Fibroblast of peridontal ligament (primary cell): ENCODE measurements at regions not wholly inside any gene's neighbourhood (a gene's known extent, or its start where the extent isn't known, plus 50 kb on each side); places are given as distances from the start of the nearest gene placed in this dataset.

Source experiments
- DNase-seq: peaks from one replicate; pipeline ENCODE4 v3.0.0-alpha.2; 2010; ENCODE audit errors: extremely low read depth

DNA sequence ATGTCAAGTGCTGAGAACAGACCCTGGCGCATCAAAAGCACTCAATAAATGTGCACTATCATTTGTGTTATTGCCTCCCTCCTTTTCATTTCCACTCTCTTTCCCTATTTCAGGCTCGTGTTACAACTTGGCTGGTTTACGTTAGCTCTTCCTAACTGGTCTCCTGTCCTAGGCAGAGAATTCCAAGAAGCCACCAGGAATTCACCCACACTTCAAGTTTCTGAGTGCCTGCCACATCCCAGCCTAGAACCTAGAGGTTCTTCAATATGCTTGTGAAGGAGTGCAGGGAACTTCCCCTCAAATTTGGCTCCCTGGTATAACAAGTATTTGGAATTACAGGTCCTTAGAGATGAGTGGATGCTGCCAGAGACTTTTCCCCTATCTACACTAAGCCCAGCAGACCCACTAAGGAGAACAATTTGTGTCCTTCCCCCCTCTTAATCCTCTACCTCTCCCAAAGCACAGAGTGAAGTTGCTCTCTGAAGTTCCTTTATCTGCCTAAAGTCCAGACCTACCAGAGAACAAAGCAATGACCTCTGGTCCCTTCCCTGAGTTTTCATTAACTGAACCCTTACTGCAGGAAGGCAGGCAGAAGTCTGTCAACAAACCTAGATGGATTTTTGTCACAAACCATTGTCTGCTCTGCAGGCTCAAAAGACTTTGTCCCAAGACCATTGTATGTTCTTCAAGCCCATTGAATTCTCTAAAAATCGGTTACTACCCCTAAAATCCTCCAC lies 201.6 kb upstream of the JARID2 start:
- no peak for DNase-seq

DNA sequence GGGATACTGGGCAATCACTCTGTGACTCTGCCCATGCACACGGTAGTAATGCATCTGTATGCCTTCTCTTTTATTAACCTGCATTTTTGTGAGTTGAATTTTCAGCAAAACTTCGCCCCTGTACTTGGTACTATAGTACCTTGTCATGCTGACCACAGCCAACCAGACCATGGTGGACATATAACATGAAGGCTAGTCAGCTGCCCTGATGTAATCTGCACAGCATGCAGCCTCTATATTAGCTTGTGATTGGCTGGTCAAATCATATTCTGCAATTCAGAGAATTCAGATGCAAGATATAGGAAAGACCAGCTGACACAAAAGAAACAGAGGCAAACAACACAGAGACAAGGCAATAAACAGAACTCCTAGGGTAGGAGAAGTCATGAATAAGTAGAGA lies 200.9 kb upstream of the JARID2 start:
- DNase-seq: no peak

DNA sequence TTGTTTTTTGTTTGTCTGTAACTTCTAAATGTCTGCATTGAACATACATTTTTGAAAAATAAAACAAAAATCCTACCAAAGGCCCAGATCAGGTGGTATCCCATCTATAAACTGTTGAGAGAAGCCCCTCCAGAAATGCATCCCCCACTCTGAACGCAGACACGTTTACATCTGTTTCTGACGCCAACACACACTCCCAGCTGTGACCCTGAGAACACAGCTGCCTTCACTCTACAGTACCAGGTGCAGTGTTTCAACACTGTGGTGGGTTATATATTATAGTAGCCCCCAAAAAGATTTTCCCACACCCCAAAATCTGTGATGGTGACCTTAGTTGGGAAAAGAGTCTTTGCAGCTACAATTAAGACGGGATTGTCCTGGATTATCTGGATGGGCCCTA lies 199.1 kb upstream of the JARID2 start:
- no peak for DNase-seq

DNA sequence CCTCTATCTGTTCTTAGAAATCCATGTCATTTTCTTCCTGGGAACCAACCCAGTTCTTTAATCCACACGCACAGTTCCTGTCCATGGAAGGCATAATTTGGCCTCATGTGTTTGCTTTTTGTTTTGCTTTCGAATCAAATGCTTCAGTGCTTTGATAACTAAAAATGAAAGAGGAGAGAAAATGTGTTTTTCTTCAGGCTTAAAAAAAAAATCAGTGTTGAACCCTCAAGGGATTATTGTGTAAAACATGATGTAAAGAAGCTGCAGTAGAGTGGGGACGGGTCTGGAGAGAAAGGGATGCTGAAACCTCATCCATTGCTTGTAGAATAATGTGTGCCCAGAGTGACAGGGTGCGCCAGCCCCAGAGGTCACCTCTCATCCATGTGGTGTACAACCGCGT lies 197.5 kb upstream of the JARID2 start:
- DNase-seq: peak; percentile 18

DNA sequence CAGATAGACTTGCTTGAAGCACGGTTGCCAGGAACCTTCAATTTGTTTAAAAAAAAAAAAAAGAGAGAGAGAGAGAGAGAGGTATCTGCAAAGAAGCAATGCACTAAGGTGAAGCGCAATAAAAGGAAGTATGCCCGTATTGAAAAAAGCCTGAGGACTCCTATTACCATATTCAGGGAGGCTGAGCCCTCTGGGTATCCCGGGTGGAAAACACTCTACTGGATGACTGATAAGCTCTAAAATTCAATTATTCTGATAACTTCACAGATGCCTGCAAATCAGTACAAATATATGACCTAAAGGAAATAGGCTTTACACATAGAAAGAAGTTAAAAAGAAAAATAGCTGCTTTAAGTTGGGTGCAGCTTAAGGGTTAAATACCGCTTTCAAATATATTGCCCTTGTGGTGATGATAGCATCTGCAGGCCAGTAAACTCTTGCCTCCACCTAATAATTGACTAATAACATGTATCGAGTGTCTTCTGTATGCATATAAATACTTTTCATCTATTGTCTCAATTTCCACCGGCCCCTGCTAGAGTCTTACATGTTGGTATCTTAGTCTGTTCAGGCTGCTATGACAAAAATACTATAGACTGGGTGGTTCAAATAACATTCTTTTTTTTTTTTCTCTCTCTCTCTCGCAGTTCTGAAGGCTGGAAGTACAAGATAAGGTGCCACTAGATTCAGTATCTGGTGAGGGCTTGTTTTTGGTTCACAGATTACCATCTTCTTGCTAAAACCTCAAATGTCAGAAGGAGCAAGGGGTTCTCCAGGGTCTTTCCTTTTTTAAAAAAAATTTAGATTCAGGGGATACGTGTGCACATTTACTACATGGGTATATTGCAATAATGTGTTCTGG lies 187.4 kb upstream of the JARID2 start:
- DNase-seq: no peak

DNA sequence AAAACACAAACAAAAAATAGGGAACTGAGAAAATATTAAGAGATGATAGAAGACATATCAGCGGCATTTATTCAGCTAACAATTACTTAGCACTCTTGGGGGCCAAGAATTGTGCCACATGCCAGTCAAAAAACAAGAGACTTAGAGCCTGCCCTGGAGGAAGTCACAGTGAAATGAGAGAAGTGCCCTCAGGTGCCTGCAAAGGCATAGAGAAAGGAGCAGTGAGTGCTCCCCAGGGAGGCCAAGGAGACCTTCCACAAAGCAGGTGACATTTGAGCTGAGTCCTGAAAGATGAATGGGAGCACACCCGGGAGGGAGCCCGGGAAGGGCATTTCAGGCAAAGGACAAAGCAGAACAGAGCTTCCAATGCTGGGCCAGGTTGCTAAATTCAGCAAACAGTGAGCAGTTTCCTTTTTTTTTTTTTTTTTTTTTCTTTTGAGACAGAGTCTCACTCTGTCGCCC lies 184.7 kb upstream of the JARID2 start:
- DNase-seq: no peak

DNA sequence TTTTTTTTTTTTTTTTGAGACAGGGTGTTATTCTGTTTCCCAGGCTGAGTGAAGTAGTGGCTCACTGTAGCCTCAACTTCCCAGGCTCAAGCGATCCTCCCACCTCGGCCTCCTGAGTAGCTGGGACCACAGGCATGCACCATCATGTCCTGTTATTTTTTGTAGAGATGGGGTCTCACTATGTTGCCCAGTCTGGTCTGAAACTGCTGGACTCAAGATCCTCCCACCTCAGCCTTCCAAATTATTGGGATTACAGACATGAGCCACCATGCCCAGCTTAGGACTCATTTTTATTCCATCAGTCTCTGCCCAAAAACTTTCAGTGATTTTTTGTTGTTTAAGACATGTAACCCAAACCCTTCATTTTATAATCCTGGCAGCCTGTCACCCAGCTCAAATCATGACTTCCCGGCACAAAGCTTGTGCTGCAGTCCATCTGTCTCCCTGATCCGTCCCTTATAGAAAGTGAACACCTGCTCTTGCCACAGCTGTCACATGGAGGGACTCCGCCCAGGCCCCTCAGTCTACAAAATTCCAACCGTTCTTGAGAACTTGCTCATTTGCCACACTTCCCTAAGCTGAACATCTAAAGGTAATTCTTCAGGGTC lies 183.9 kb upstream of the JARID2 start:
- no peak for DNase-seq

DNA sequence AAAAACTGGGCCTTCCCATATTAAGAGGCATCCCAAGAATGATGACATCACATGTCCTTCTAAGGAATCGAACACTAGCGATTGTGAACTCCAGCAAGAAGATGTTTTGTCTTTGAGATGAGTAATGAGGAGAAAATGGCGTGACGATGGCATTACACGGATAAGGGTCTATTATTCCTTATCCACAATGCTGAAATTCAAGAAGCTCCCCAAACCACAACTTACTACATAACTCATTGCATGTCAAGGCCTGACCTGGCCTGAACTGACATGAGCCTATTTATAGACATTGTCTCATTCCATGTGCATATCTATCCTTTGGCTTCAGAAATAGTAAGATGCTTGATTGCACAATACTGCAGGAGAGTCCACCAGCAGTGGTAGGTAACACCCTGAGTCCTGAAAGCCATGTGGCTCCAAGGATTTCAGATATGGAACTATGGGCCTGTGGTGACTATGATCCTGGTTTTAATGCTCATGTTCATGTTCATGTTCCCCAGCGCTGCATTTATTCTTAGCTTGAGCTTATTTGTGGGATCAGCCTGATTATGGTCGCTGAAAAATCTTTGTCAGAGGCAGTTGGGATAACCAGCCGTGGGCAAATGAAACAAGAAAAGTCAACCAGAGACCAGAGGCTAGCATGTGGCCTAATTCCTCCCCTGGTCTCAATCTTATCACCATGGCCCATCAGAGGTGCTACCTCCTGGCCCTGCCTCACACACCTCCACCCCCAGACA lies 183.2 kb upstream of the JARID2 start:
- DNase-seq: peak; percentile 77

DNA sequence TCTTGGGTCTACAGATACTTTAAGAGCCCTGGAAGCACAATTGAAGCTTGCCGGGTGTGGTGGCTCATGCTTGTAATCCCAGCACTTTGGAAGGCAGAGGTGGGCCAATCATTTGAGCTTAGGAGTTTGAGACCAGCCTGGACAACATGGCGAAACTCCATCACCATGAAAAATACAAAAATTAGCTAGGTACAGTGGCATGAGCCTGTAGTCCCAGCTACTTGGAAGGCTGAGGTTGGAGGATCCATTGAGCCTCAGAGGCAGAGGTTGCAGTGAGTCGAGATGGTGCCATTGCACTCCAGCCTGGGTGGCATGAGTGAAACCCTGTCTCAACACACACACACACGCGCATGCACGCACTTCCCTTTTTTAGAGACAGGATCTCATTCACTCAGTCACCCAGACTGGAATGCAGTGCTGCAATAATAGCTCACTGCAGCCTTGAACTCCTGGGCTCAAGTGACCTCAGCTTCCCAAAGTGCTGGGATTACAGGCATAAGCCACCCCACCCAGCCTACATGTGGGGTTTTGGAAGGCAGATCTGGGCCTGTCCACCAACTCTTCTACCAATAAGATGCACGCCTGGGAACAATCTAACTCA lies 182.5 kb upstream of the JARID2 start:
- DNase-seq: peak; percentile 10

DNA sequence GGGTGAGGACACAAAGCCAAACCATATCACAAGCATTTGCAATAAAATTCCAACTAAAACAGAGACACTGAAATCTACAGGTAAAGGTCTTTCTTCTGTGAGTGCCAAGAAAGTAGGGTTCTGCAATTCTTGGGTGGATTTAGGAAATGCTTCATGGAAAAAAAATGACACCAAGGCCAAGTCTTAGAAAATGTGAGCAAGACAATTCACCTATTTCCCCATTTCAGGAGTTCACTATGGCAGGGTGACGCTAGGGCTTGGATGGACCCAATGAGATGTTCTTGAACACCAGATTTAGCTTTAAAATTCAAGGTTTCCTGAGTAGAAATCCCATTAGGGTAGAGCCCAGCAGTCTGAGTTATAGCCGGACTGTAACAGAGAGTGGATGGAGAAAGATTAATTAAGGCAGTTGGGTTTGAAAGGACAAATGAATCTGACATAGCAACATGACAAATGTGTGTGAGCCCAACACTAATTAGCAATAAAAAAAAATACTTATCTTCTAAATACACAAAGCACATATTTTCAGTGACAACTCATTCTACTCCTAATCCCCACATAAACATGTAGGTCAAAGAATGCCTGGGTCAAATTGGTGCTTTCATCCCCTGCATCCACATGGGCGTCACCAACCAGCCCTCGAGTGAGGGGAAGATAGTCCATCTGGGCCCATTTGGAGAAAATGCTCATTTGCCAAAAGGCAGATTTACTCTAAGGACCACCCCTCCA lies 180.4 kb upstream of the JARID2 start:
- no peak for DNase-seq

DNA sequence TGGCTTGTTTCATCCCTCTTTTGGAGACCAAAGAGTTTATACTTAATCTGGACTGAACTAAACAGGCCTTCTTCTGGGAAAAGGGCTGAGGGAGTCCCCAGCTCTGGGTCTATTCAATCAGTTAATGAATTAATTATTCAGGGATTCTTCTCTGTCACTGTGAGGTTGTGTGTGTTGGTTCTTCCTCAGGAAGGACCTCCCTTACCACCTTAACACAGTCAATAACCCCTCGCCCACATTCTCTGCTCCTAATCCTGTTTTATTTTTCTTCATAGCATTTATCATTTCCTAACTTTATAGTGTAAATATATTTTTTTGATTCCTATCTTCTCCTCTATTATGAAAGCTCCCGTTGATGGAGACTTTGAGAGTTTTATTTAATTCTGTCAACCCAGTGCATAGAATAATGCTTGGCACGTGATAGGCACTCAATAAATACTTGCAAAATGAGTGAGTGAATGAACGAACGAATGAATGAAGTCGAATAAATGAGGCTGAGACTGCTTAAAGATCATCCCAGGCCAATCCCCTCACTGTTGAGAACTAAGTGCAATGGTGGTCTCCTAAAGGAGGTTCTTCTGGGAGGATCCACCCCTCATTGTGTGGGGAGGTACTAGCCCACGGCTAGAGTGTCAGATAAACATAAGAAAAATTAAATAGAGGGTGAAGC lies 179.6 kb upstream of the JARID2 start:
- DNase-seq: no peak

DNA sequence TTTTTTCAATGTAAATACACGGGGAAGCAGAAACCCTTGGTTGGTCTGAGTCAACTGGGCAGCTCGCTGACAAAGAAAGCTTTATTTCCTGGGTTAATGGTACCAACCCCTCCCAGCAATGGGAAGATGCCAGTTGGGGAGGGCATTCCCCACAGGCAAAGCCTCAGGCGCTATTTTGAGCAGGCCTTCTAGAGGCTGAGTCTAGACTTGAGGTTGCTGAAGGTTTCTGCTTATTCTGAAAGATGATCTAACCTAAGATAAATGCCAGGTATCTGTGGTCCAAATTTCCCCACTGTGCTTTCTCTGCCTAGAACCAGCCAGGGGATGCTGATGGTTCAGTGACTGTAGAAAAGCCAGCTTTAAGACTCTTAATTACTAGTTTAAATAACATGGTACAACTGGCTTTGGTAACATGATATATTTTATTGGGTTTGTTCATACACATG lies 172.5 kb upstream of the JARID2 start:
- peak; percentile 13 for DNase-seq

DNA sequence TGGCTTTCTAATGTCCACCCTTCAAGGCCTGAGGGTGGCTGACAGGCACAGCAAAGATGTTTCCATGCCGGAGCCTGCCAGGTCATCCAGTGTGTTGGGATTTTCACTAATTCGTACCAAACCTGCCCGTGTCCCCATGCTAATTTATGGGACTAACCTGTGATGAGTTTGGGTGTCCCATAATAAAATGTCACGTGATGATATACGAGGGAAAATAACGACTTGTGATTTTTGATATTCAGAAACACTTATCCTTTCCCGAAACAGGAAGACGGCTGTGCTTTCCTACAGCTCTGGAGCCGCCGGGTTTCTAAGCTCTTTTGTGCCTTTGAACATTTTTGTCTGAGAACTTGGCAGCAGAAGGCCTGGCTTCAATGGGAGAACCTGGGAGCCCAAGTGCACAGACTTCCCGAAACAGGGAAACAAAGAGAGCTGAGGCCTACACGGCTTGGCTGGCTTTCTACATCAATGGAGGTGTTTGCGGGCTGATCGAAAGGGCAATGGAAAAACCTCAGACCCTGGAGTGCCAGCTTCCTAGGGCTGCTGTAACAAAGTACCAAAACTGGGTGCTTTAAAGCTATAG lies 171.9 kb upstream of the JARID2 start:
- DNase-seq: no peak

DNA sequence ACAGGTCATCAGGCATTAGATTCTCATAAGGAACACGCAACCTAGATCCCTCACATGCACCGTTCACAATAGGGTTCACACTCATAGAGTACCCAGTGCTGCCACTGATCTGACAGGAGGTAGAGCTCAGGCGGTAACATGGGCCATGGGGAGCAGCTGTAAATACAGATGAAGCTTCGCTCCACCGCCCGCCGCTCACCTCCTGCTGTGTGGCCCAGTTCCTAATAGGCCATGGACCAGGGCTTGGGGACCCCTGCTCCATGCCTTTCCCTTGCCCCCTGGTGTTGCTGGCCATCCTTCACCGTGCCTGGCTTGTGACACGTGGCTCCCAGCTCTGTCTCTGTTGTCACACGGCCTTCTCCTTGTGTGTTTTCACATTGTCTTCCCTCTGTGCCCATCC lies 171.1 kb upstream of the JARID2 start:
- DNase-seq: no peak

DNA sequence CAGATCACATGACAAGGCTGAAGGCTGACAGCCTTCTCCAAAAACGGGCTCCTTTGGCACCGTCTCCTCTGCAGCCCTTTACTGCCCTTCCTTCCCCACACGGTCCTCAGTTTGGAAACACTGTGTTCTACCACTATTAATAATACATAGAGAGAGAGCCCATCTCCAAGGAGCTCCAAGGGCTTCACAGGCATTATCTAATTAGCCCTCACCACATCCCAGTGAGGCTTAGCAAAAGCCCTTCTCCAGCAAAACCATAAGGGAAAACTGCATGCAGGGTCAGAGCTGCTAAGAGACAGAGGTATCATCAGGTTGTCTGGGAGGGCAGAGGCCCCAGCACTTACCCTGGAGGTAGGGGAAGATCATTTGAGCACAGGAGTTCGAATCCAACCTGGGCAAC lies 169.3 kb upstream of the JARID2 start:
- DNase-seq: no peak

DNA sequence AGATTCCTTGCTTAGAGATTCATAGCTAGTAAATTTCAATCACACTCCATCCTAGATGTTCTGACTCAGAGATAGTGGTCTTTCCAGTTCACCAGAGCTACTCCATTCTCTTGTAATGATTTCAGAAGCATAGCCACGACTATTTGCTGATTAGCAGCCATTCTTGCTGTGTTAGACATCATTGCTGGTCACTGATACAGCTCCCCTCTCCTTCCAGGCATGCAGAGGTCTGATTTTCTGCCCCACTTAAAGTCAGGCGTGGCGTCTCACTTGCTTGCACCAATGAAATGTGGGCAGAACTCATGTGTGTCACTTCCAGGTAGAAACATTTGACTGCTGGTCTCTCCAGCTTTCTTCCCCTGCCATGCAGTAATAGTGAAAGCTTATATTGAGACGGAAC lies 168.9 kb upstream of the JARID2 start:
- no peak for DNase-seq

DNA sequence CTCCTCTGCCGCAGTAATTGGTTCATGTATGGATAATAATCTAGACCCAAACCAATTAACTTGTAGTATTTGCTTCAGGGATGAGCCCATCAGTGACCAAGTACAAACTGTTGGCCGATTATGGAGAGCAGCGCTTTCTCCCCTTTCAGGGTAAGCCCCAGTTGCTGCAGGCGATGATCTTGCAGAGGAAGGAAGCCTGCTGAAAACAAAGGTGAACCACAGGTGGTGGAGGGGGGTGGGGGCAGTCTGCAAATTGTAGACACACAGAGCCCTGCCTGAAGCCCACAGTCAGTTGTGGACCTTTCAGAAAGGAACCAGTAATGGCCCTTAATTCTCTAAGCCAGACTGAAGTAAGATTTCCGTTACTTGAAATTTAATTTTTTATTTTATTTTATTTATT lies 167.9 kb upstream of the JARID2 start:
- no peak for DNase-seq

DNA sequence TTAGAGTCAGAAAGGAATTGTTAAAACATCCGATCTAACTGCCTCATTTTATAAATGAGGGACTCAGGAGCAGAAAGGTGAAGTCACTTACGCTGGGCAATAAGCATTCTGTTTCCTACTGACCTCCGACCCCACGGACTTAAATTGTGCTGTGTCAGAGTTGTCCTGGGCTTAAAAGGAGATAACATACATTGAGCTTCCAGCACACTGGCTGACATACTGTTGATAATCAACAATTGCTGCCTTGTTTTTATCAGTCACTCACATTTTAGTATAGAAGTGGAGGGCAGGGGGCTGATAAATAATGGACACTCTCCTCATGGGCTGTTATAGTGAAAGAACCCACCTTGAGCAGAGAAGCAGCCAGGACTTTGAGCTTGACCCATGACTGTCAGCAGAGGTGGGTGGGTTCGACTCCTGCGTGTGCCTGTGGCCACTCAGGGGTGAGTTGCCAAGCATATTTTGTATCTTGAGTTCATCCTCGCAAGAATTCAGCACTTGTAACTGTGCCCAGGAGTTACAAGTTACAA lies 166.5 kb upstream of the JARID2 start:
- DNase-seq: no peak

DNA sequence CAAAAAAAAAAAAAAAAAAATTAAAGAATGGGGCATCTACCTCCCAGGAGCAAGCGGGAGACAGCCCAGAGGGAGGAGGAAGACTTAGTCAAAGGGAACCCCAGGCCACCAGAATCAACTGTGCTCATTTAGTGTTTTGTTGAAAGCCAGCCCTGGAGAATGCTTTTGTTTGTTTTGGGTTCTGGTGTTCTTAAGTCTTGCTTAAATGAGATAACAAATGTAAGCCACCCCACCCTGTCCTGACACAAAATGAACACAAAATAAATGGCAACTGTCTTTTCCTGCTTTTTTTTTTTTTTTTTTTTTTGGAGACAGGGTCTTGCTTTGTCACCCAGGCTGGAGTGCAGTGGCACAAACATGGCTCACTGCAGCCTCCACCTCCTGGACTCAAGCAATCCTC lies 165.0 kb upstream of the JARID2 start:
- no peak for DNase-seq

DNA sequence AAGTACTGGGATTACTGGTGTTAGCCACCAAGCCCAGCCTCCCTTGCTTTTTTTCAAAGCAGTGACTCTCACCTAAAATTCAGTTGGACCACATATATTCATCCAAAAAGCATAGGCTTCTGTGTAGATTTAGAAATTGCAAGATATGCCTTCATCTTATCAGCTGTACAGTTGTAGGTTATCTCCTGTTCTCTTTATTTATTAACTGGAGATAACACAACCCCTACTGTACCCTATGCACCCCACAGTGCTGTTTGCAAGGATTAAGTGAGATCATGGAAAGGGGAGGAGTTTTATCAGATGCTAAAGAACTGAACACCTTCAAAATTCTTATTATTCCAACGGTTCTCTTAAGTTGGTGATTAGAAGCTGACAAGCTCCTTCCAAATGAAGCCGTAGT lies 164.4 kb upstream of the JARID2 start:
- DNase-seq: no peak
